Spleen (tissue), 7 donors: ENCODE measurements at regions not wholly inside any gene's neighbourhood (a gene's known extent, or its start where the extent isn't known, plus 50 kb on each side); places are given as distances from the start of the nearest gene placed in this dataset.

Experiments used
- POLR2AphosphoS5 ChIP-seq, 3 donors: sonication (generic); formaldehyde crosslinking; IDR thresholded peaks; one replicate each; pipeline ENCODE4 v1.5.1; 2017; ENCODE audit warnings: antibody characterized with exemption in 3 of 3
- TF ChIP-seq, protein P1 (sequence below), 11 experiments: fragments of 200-600 bp in 7 of 11; fragments of 450-650 bp in 4 of 11; sonication (generic) in 4 of 11; IDR thresholded peaks in 8 of 11; conservative IDR thresholded peaks in 3 of 11; 1 replicate in 7 of 11; 2 replicates in 4 of 11; pipeline versions ENCODE4 v1.4.0 to v1.8.0; 2016 to 2021; ENCODE audit warnings: antibody characterized with exemption in 11 of 11, inconsistent platforms in 4 of 11, mild to moderate bottlenecking in 1 of 11
- donor health status: DM: no; HTN: no; CAD: no; lungs with moderate emphysema.
- donor health status: DM: no; HTN: no; CAD: no.
- donor health status: DM: no; HTN: no; CAD: no.

GRCh38 chr9:115350548-115350947, 232.6 kb upstream of the TNC start:
- TF ChIP-seq, protein P1, sequence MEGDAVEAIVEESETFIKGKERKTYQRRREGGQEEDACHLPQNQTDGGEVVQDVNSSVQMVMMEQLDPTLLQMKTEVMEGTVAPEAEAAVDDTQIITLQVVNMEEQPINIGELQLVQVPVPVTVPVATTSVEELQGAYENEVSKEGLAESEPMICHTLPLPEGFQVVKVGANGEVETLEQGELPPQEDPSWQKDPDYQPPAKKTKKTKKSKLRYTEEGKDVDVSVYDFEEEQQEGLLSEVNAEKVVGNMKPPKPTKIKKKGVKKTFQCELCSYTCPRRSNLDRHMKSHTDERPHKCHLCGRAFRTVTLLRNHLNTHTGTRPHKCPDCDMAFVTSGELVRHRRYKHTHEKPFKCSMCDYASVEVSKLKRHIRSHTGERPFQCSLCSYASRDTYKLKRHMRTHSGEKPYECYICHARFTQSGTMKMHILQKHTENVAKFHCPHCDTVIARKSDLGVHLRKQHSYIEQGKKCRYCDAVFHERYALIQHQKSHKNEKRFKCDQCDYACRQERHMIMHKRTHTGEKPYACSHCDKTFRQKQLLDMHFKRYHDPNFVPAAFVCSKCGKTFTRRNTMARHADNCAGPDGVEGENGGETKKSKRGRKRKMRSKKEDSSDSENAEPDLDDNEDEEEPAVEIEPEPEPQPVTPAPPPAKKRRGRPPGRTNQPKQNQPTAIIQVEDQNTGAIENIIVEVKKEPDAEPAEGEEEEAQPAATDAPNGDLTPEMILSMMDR (IDR thresholded peaks at IDR 0.05 in 8 of 11, conservative IDR thresholded peaks at IDR 0.05 in 3 of 11) = no peak
- no peak for TF ChIP-seq POLR2AphosphoS5 (IDR thresholded peaks at IDR 0.05)
